ENCODE measurements at regions not wholly inside any gene's neighbourhood (a gene's known extent, or its start where the extent isn't known, plus 50 kb on each side); places are given as distances from the start of the nearest gene placed in this dataset.

GRCh38 chr22:27154717-27155116, 497.3 kb downstream of the MIAT start:
- no peak for ATAC-seq (replicated peaks)
- H3K4me1 Mint-ChIP-seq: no peaks in the 10 kb centered on the region
- H3K27ac Mint-ChIP-seq: no peak overlapping the region
- no peaks in the 10 kb centered on the region for H3K36me3 Mint-ChIP-seq (ENCODE audit: low read depth)
- no peaks in the 10 kb centered on the region for H3K9me3 Mint-ChIP-seq
- peaks cover 41% of the 10 kb centered on the region for H3K27me3 Mint-ChIP-seq
- H3K4me3 Mint-ChIP-seq: no peak overlapping the region

GRCh38 chr22:27156821-27157489, 499.6 kb downstream of the MIAT start:
- H3K9me3 Mint-ChIP-seq: no peaks in the 10 kb centered on the region
- H3K4me3 Mint-ChIP-seq: no peak overlapping the region
- H3K27ac Mint-ChIP-seq: no peak overlapping the region
- H3K36me3 Mint-ChIP-seq (ENCODE audit: low read depth): no peaks in the 10 kb centered on the region
- peaks cover 37% of the 10 kb centered on the region for H3K27me3 Mint-ChIP-seq
- no peak for ATAC-seq (replicated peaks)
- no peaks in the 10 kb centered on the region for H3K4me1 Mint-ChIP-seq

- no peaks in the 10 kb centered on the region for H3K4me1 Mint-ChIP-seq
- H3K4me3 Mint-ChIP-seq: no peak overlapping the region
- H3K36me3 Mint-ChIP-seq (ENCODE audit: low read depth): no peaks in the 10 kb centered on the region
- H3K9me3 Mint-ChIP-seq: no peaks in the 10 kb centered on the region
- no peak for ATAC-seq (replicated peaks)
- peaks cover 35% of the 10 kb centered on the region for H3K27me3 Mint-ChIP-seq
- no peak overlapping the region for H3K27ac Mint-ChIP-seq
Observed at GRCh38 chr22:27157666-27158370, 500.4 kb downstream of the MIAT start.

- Mint-ChIP-seq H3K4me3 (no peak overlapping the region), H3K36me3 (ENCODE audit: low read depth) (no peaks in the 10 kb centered on the region), H3K9me3 (no peaks in the 10 kb centered on the region), H3K27me3 (peaks cover 34% of the 10 kb centered on the region), H3K27ac (no peak overlapping the region), H3K4me1 (no peaks in the 10 kb centered on the region)
- ATAC-seq (replicated peaks): no peak
Observed at GRCh38 chr22:27159016-27159415, 501.6 kb downstream of the MIAT start.

GRCh38 chr22:27159716-27160295, 502.4 kb downstream of the MIAT start:
- Mint-ChIP-seq H3K27me3 (peaks cover 33% of the 10 kb centered on the region), H3K4me1 (no peaks in the 10 kb centered on the region), H3K27ac (no peak overlapping the region), H3K9me3 (no peaks in the 10 kb centered on the region), H3K4me3 (no peak overlapping the region), H3K36me3 (ENCODE audit: low read depth) (no peaks in the 10 kb centered on the region)
- ATAC-seq (replicated peaks): no peak

- Mint-ChIP-seq H3K27ac (no peak overlapping the region), H3K9me3 (no peaks in the 10 kb centered on the region), H3K4me3 (no peak overlapping the region), H3K36me3 (ENCODE audit: low read depth) (no peaks in the 10 kb centered on the region), H3K27me3 (peaks cover 23% of the 10 kb centered on the region), H3K4me1 (no peaks in the 10 kb centered on the region)
- no peak for ATAC-seq (replicated peaks)
Observed at GRCh38 chr22:27163162-27164137, 506.1 kb downstream of the MIAT start.

- Mint-ChIP-seq H3K27me3 (peaks cover 18% of the 10 kb centered on the region), H3K9me3 (no peaks in the 10 kb centered on the region), H3K36me3 (ENCODE audit: low read depth) (no peaks in the 10 kb centered on the region), H3K27ac (no peak overlapping the region), H3K4me1 (no peaks in the 10 kb centered on the region), H3K4me3 (no peak overlapping the region)
- ATAC-seq (replicated peaks): no peak
Observed at GRCh38 chr22:27164781-27165503, 507.6 kb downstream of the MIAT start.

- Mint-ChIP-seq H3K4me1 (no peaks in the 10 kb centered on the region), H3K4me3 (no peak overlapping the region), H3K36me3 (ENCODE audit: low read depth) (no peaks in the 10 kb centered on the region), H3K27ac (no peak overlapping the region), H3K9me3 (no peaks in the 10 kb centered on the region), H3K27me3 (peaks cover 4% of the 10 kb centered on the region)
- ATAC-seq (replicated peaks): no peak
Observed at GRCh38 chr22:27168681-27169080, 511.3 kb downstream of the MIAT start.

- Mint-ChIP-seq H3K4me1 (no peaks in the 10 kb centered on the region), H3K36me3 (ENCODE audit: low read depth) (no peaks in the 10 kb centered on the region), H3K27ac (no peak overlapping the region), H3K9me3 (no peaks in the 10 kb centered on the region), H3K4me3 (no peak overlapping the region), H3K27me3 (peaks cover 12% of the 10 kb centered on the region)
- ATAC-seq (replicated peaks): no peak
Observed at GRCh38 chr22:27170491-27170890, 513.1 kb downstream of the MIAT start.

- H3K27me3 Mint-ChIP-seq: peaks cover 19% of the 10 kb centered on the region
- no peak overlapping the region for H3K4me3 Mint-ChIP-seq
- no peaks in the 10 kb centered on the region for H3K9me3 Mint-ChIP-seq
- ATAC-seq (replicated peaks): no peak
- H3K36me3 Mint-ChIP-seq (ENCODE audit: low read depth): no peaks in the 10 kb centered on the region
- H3K27ac Mint-ChIP-seq: no peak overlapping the region
- no peaks in the 10 kb centered on the region for H3K4me1 Mint-ChIP-seq
Observed at GRCh38 chr22:27171212-27171611, 513.8 kb downstream of the MIAT start.

- H3K27me3 Mint-ChIP-seq: peaks cover 23% of the 10 kb centered on the region
- H3K4me1 Mint-ChIP-seq: no peaks in the 10 kb centered on the region
- H3K27ac Mint-ChIP-seq: no peak overlapping the region
- ATAC-seq (replicated peaks): no peak
- H3K9me3 Mint-ChIP-seq: no peaks in the 10 kb centered on the region
- H3K36me3 Mint-ChIP-seq (ENCODE audit: low read depth): no peaks in the 10 kb centered on the region
- H3K4me3 Mint-ChIP-seq: no peak overlapping the region
Observed at GRCh38 chr22:27173530-27173929, 516.1 kb downstream of the MIAT start.

GRCh38 chr22:27175021-27175838, 517.8 kb downstream of the MIAT start:
- Mint-ChIP-seq H3K36me3 (ENCODE audit: low read depth) (no peaks in the 10 kb centered on the region), H3K4me3 (no peak overlapping the region), H3K4me1 (no peaks in the 10 kb centered on the region), H3K27ac (no peak overlapping the region), H3K9me3 (no peaks in the 10 kb centered on the region), H3K27me3 (peaks cover 26% of the 10 kb centered on the region)
- ATAC-seq (replicated peaks): no peak

- H3K9me3 Mint-ChIP-seq: no peaks in the 10 kb centered on the region
- peaks cover 29% of the 10 kb centered on the region for H3K27me3 Mint-ChIP-seq
- no peak overlapping the region for H3K27ac Mint-ChIP-seq
- no peaks in the 10 kb centered on the region for H3K36me3 Mint-ChIP-seq (ENCODE audit: low read depth)
- no peak overlapping the region for H3K4me3 Mint-ChIP-seq
- ATAC-seq (replicated peaks): no peak
- no peaks in the 10 kb centered on the region for H3K4me1 Mint-ChIP-seq
Observed at GRCh38 chr22:27175974-27176373, 518.6 kb downstream of the MIAT start.
